H1 (cell line): ENCODE measurements at regions not wholly inside any gene's neighbourhood (a gene's known extent, or its start where the extent isn't known, plus 50 kb on each side); places are given as distances from the start of the nearest gene placed in this dataset.

Experiments
- RXRA ChIP-seq: IDR thresholded peaks from 2 replicates; pipeline ENCODE4 v1.6.1; 2011; ENCODE audit warnings: low read depth, mild to moderate bottlenecking, low read length, moderate library complexity; ENCODE audit not compliant: insufficient read depth

GRCh38 chr2:47304654-47305053 is 64.5 kb upstream of the EPCAM start (continued):
- no peak for TF ChIP-seq RXRA
